GM12875 (cell line): ENCODE measurements at regions not wholly inside any gene's neighbourhood (a gene's known extent, or its start where the extent isn't known, plus 50 kb on each side); places are given as distances from the start of the nearest gene placed in this dataset.

Experiments used
- H3K4me3 ChIP-seq: one replicate; pipeline ENCODE4 v1.5.1; 2011; ENCODE audit warnings: low read depth, low read length, control low read depth
- CTCF ChIP-seq: IDR thresholded peaks from 2 replicates; pipeline ENCODE4 v1.5.1; 2011; ENCODE audit warnings: low read depth, mild to moderate bottlenecking, control low read depth, inconsistent platforms, low read length, moderate library complexity, borderline replicate concordance; ENCODE audit not compliant: insufficient read depth

GRCh38 chr9:105103776-105104175 lies 140.7 kb upstream of the SLC44A1 start:
- no peak for TF ChIP-seq CTCF
- no peak overlapping the region for H3K4me3 ChIP-seq

- H3K4me3 ChIP-seq, result no peak overlapping the region
These were observed 130.1 kb upstream of the SLC44A1 start for GRCh38 chr9:105114318-105114717.

GRCh38 chr9:105114964-105115728 lies 129.3 kb upstream of the SLC44A1 start:
- no peak overlapping the region for H3K4me3 ChIP-seq
- TF ChIP-seq CTCF, result no peak

More at GRCh38 chr9:105114318-105114717, 130.1 kb upstream of the SLC44A1 start:
- no peak for TF ChIP-seq CTCF

GRCh38 chr9:105116052-105116868 lies 128.2 kb upstream of the SLC44A1 start:
- H3K4me3 ChIP-seq, result no peak overlapping the region
- no peak for TF ChIP-seq CTCF

GRCh38 chr9:105117234-105117633 lies 127.2 kb upstream of the SLC44A1 start:
- no peak overlapping the region for H3K4me3 ChIP-seq
- no peak for TF ChIP-seq CTCF

GRCh38 chr9:105118636-105119035 lies 125.8 kb upstream of the SLC44A1 start:
- no peak overlapping the region for H3K4me3 ChIP-seq
- TF ChIP-seq CTCF, result no peak
